ENCODE measurements at regions not wholly inside any gene's neighbourhood (a gene's known extent, or its start where the extent isn't known, plus 50 kb on each side); places are given as distances from the start of the nearest gene placed in this dataset.

- peaks cover 3% of the 10 kb centered on the region for H3K4me1 ChIP-seq (ENCODE audit: insufficient read depth)
- H4K20me1 ChIP-seq (ENCODE audit: insufficient read depth, poor library complexity, severe bottlenecking) = no peaks in the 10 kb centered on the region
- H3K9me2 ChIP-seq (replicated peaks; ENCODE audit: insufficient read depth) = no peaks in the 10 kb centered on the region
- H3K4me2 ChIP-seq = no peak overlapping the region
- H2AFZ ChIP-seq = no peak overlapping the region
- H3K4me3 ChIP-seq = no peak overlapping the region
- H3K27me3 ChIP-seq = no peaks in the 10 kb centered on the region
- DNase-seq (ENCODE audit: low spot score) = peak; percentile 30
- no peaks in the 10 kb centered on the region for H3K79me2 ChIP-seq
- H3K36me3 ChIP-seq (replicated peaks; ENCODE audit: insufficient read depth, low read depth) = no peaks in the 10 kb centered on the region
- TF ChIP-seq, protein P1, sequence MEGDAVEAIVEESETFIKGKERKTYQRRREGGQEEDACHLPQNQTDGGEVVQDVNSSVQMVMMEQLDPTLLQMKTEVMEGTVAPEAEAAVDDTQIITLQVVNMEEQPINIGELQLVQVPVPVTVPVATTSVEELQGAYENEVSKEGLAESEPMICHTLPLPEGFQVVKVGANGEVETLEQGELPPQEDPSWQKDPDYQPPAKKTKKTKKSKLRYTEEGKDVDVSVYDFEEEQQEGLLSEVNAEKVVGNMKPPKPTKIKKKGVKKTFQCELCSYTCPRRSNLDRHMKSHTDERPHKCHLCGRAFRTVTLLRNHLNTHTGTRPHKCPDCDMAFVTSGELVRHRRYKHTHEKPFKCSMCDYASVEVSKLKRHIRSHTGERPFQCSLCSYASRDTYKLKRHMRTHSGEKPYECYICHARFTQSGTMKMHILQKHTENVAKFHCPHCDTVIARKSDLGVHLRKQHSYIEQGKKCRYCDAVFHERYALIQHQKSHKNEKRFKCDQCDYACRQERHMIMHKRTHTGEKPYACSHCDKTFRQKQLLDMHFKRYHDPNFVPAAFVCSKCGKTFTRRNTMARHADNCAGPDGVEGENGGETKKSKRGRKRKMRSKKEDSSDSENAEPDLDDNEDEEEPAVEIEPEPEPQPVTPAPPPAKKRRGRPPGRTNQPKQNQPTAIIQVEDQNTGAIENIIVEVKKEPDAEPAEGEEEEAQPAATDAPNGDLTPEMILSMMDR (IDR thresholded peaks at IDR 0.05; ENCODE audit: poor library complexity) = no peak
- TF ChIP-seq EZH2 (IDR thresholded peaks at IDR 0.05; ENCODE audit: borderline replicate concordance) = no peak
- no peak overlapping the region for H3K27ac ChIP-seq
- WGBS (ENCODE audit: low lambda C conversion rate, missing lambda C conversion rate) = 38% methylated on average over 1 of the region's 1 CpG
- no peaks in the 10 kb centered on the region for H3K9me3 ChIP-seq (ENCODE audit: low read depth)
Measured at GRCh38 chr12:89179983-89180382, 172.3 kb downstream of the DUSP6 start.

GRCh38 chr12:89179245-89179644, 173.1 kb downstream of the DUSP6 start:
- no peak for DNase-seq (ENCODE audit: low spot score)
- Histone ChIP-seq H3K79me2 (no peaks in the 10 kb centered on the region), H3K27me3 (no peaks in the 10 kb centered on the region), H3K27ac (no peak overlapping the region), H3K4me1 (ENCODE audit: insufficient read depth) (peaks cover 3% of the 10 kb centered on the region), H3K4me2 (no peak overlapping the region), H3K36me3 (replicated peaks; ENCODE audit: insufficient read depth, low read depth) (no peaks in the 10 kb centered on the region), H4K20me1 (ENCODE audit: insufficient read depth, poor library complexity, severe bottlenecking) (no peaks in the 10 kb centered on the region), H3K4me3 (no peak overlapping the region), H3K9me2 (replicated peaks; ENCODE audit: insufficient read depth) (no peaks in the 10 kb centered on the region), H2AFZ (no peak overlapping the region), H3K9me3 (ENCODE audit: low read depth) (no peaks in the 10 kb centered on the region)
- WGBS (ENCODE audit: low lambda C conversion rate, missing lambda C conversion rate) = 44% methylated on average over 1 of the region's 1 CpG
- TF ChIP-seq, protein P1 (IDR thresholded peaks at IDR 0.05; ENCODE audit: poor library complexity) = no peak
- TF ChIP-seq EZH2 (IDR thresholded peaks at IDR 0.05; ENCODE audit: borderline replicate concordance) = no peak
- TF ChIP-seq EZH2phosphoT487 (IDR thresholded peaks at IDR 0.05; ENCODE audit: low read depth, severe bottlenecking, unreplicated experiment) = no peak

DNA sequence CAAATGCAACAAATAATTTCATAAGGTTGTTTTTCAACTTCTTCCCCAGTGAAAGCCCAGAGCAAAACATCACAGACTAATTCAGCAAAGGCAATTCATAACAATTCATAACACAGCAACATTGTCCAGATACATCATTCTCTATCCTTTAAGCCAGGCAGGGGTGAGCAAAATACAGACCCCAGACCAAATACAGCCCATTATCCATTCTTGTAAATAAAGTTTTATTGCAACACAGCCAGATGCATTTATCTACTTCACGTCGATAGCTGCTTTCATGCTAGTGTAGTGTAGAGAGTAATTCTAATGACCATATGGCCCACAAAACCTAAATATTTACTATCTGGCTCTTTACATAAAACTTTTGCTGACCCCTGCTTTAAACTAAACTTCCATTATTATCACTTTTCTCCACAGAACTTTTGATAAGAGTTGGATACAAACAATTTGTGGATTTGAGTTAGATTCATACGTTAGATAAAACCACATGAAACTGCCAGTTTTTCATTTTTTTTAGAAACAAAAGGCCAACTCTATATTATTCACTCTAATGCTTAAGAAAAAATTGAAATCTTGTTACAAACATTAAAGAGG, 174.4 kb downstream of the DUSP6 start:
- TF ChIP-seq, protein P1 (IDR thresholded peaks at IDR 0.05; ENCODE audit: poor library complexity) = no peak
- TF ChIP-seq EZH2 (IDR thresholded peaks at IDR 0.05; ENCODE audit: borderline replicate concordance) = no peak
- no peak for TF ChIP-seq EZH2phosphoT487 (IDR thresholded peaks at IDR 0.05; ENCODE audit: low read depth, severe bottlenecking, unreplicated experiment)
- WGBS (ENCODE audit: low lambda C conversion rate, missing lambda C conversion rate) = 47% methylated on average over 3 of the region's 3 CpGs
- no peak overlapping the region for H3K27ac ChIP-seq
- H3K4me1 ChIP-seq (ENCODE audit: insufficient read depth) = peaks cover 3% of the 10 kb centered on the region
- no peak overlapping the region for H3K4me3 ChIP-seq
- no peaks in the 10 kb centered on the region for H3K27me3 ChIP-seq
- no peaks in the 10 kb centered on the region for H3K79me2 ChIP-seq
- H3K9me2 ChIP-seq (replicated peaks; ENCODE audit: insufficient read depth) = no peaks in the 10 kb centered on the region
- H4K20me1 ChIP-seq (ENCODE audit: insufficient read depth, poor library complexity, severe bottlenecking) = no peaks in the 10 kb centered on the region
- no peaks in the 10 kb centered on the region for H3K9me3 ChIP-seq (ENCODE audit: low read depth)
- H3K4me2 ChIP-seq = no peak overlapping the region
- H3K36me3 ChIP-seq (replicated peaks; ENCODE audit: insufficient read depth, low read depth) = no peaks in the 10 kb centered on the region
- H2AFZ ChIP-seq = no peak overlapping the region
- no peak for DNase-seq (ENCODE audit: low spot score)

GRCh38 chr12:89176676-89177075, 175.6 kb downstream of the DUSP6 start:
- Histone ChIP-seq H3K27me3 (no peaks in the 10 kb centered on the region), H3K27ac (no peak overlapping the region), H4K20me1 (ENCODE audit: insufficient read depth, poor library complexity, severe bottlenecking) (no peaks in the 10 kb centered on the region), H3K4me3 (no peak overlapping the region), H3K9me2 (replicated peaks; ENCODE audit: insufficient read depth) (no peaks in the 10 kb centered on the region), H3K4me2 (no peak overlapping the region), H3K4me1 (ENCODE audit: insufficient read depth) (peaks cover 3% of the 10 kb centered on the region), H3K36me3 (replicated peaks; ENCODE audit: insufficient read depth, low read depth) (no peaks in the 10 kb centered on the region), H3K9me3 (ENCODE audit: low read depth) (no peaks in the 10 kb centered on the region), H2AFZ (no peak overlapping the region), H3K79me2 (no peaks in the 10 kb centered on the region)
- TF ChIP-seq, protein P1 (IDR thresholded peaks at IDR 0.05; ENCODE audit: poor library complexity) = no peak
- TF ChIP-seq EZH2 (IDR thresholded peaks at IDR 0.05; ENCODE audit: borderline replicate concordance) = no peak
- no peak for TF ChIP-seq EZH2phosphoT487 (IDR thresholded peaks at IDR 0.05; ENCODE audit: low read depth, severe bottlenecking, unreplicated experiment)
- WGBS (ENCODE audit: low lambda C conversion rate, missing lambda C conversion rate) = 74% methylated on average over 2 of the region's 2 CpGs
- DNase-seq (ENCODE audit: low spot score) = no peak

All from hepatocyte (in vitro differentiated cells).